ENCODE measurements at regions not wholly inside any gene's neighbourhood (a gene's known extent, or its start where the extent isn't known, plus 50 kb on each side); places are given as distances from the start of the nearest gene placed in this dataset.
"Not testable (repeated sequence)": the region's sequence is repeated elsewhere in the genome, so short reads cannot be mapped to it uniquely, and the experiment has no call there.

GRCh38 chr15:67920524-67921240 is 80.8 kb upstream of the RNU6-1 start:
- no peak for DNase-seq

GRCh38 chr15:67922106-67922675 is 82.3 kb upstream of the RNU6-1 start:
- DNase-seq = no peak

- no peak for DNase-seq
These were observed 83.4 kb upstream of the RNU6-1 start for GRCh38 chr15:67922971-67923945.

- no peak for DNase-seq
These were observed 84.6 kb upstream of the RNU6-1 start for GRCh38 chr15:67924359-67924974.

- no peak for DNase-seq
These were observed 85.3 kb upstream of the RNU6-1 start for GRCh38 chr15:67925182-67925581.

GRCh38 chr15:67927501-67928168 is 87.8 kb upstream of the RNU6-1 start:
- DNase-seq = no peak

GRCh38 chr15:67928666-67929065 is 88.8 kb upstream of the RNU6-1 start:
- no peak for DNase-seq

GRCh38 chr15:67930720-67931119 is 90.9 kb upstream of the RNU6-1 start:
- DNase-seq = no peak

- no peak for DNase-seq
These were observed 92.0 kb upstream of the RNU6-1 start for GRCh38 chr15:67931861-67932260.

- not testable (repeated sequence) for DNase-seq
These were observed 94.3 kb upstream of the RNU6-1 start for GRCh38 chr15:67934126-67934525.

- DNase-seq = no peak
These were observed 95.4 kb upstream of the RNU6-1 start for GRCh38 chr15:67935244-67935643.

- no peak for DNase-seq
These were observed 96.4 kb upstream of the RNU6-1 start for GRCh38 chr15:67936258-67936657.

- DNase-seq = no peak
These were observed 97.4 kb upstream of the RNU6-1 start for GRCh38 chr15:67937153-67937761.

- not testable (repeated sequence) for DNase-seq
These were observed 99.3 kb upstream of the RNU6-1 start for GRCh38 chr15:67939179-67939578.

- not testable (repeated sequence) for DNase-seq
These were observed 99.9 kb upstream of the RNU6-1 start for GRCh38 chr15:67939588-67940323.

GRCh38 chr15:67940324-67940719 is 100.5 kb upstream of the RNU6-1 start:
- no peak for DNase-seq

GRCh38 chr15:67941648-67942310 is 101.9 kb upstream of the RNU6-1 start:
- DNase-seq = no peak

- no peak for DNase-seq
These were observed 103.6 kb upstream of the RNU6-1 start for GRCh38 chr15:67943475-67943874.

GRCh38 chr15:67944010-67944641 is 104.3 kb upstream of the RNU6-1 start:
- no peak for DNase-seq

GRCh38 chr15:67945131-67945530 is 105.3 kb upstream of the RNU6-1 start:
- DNase-seq = no peak
